ENCODE measurements at regions not wholly inside any gene's neighbourhood (a gene's known extent, or its start where the extent isn't known, plus 50 kb on each side); places are given as distances from the start of the nearest gene placed in this dataset.

DNA sequence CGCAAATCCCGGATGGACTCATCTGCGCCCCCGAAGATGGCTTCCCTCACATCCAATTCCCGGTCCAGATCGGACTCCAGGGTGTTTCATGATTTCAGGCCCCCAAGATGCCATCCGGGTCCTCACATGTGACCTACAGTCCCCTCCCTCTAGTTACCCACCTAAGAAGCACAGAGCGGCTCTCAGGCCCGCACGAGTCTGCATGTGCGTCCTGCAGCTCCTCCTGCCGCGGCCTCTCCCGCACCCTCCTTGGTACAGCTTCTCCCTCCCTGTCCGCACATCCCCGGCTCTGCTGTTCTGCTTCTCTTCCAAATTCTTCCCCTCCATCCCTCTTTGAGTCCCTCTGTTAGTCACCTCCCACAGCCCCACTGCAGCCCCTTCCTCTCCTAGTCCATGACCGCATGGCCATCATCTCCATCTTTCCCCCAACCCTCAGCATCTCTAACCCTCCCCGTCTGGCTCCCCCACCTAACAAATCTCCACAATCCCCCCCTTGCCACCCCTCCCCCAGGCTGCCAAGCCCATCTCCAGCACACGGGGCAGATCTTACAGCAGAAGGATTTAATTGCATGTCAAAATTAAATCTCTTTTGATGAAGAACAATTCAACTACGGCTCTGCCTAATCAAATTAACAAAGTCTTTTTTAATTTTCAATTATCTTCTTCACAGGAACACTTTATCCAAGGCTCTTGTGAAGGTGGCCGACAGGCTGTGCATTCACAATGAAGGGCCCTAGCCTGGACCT is 231.0 kb downstream of the RBFOX3 start:
- H3K4me2 ChIP-seq (ENCODE audit: low read length), result no peak overlapping the region
- no peak for TF ChIP-seq TAF1 (IDR thresholded peaks at IDR 0.05; ENCODE audit: low read depth)
- TF ChIP-seq EP300 (conservative IDR thresholded peaks at IDR 0.05; ENCODE audit: poor library complexity, severe bottlenecking), result no peak
- TF ChIP-seq, protein P1, sequence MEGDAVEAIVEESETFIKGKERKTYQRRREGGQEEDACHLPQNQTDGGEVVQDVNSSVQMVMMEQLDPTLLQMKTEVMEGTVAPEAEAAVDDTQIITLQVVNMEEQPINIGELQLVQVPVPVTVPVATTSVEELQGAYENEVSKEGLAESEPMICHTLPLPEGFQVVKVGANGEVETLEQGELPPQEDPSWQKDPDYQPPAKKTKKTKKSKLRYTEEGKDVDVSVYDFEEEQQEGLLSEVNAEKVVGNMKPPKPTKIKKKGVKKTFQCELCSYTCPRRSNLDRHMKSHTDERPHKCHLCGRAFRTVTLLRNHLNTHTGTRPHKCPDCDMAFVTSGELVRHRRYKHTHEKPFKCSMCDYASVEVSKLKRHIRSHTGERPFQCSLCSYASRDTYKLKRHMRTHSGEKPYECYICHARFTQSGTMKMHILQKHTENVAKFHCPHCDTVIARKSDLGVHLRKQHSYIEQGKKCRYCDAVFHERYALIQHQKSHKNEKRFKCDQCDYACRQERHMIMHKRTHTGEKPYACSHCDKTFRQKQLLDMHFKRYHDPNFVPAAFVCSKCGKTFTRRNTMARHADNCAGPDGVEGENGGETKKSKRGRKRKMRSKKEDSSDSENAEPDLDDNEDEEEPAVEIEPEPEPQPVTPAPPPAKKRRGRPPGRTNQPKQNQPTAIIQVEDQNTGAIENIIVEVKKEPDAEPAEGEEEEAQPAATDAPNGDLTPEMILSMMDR (IDR thresholded peaks at IDR 0.05; ENCODE audit: poor library complexity, severe bottlenecking), result no peak
- no peak for TF ChIP-seq MXI1 (conservative IDR thresholded peaks at IDR 0.05; ENCODE audit: poor library complexity, severe bottlenecking)
- TF ChIP-seq RAD21 (conservative IDR thresholded peaks at IDR 0.05), result no peak
- no peak for TF ChIP-seq SMC3 (conservative IDR thresholded peaks at IDR 0.05; ENCODE audit: poor library complexity)
- no peak for TF ChIP-seq POLR2AphosphoS5 (IDR thresholded peaks at IDR 0.05)
- TF ChIP-seq EZH2 (IDR thresholded peaks at IDR 0.05; ENCODE audit: borderline replicate concordance, insufficient read depth, low read length, poor library complexity, severe bottlenecking), result no peak
- no peak for TF ChIP-seq REST (IDR thresholded peaks at IDR 0.05; ENCODE audit: borderline replicate concordance)
- H3K27me3 ChIP-seq (ENCODE audit: insufficient read depth, low read depth, low read length), result no peaks in the 10 kb centered on the region
- H3K79me2 ChIP-seq (replicated peaks; ENCODE audit: insufficient read depth, low read length), result no peaks in the 10 kb centered on the region
- H4K20me1 ChIP-seq (ENCODE audit: insufficient read depth), result no peaks in the 10 kb centered on the region
- no peak overlapping the region for H3K27ac ChIP-seq (ENCODE audit: low read length)
- no peaks in the 10 kb centered on the region for H3F3A ChIP-seq (ENCODE audit: insufficient read depth, low read length, poor library complexity, severe bottlenecking)
- no peaks in the 10 kb centered on the region for H3K36me3 ChIP-seq (ENCODE audit: insufficient read depth, low read length)
- H2AFZ ChIP-seq (ENCODE audit: low read depth, low read length), result no peak overlapping the region
- no peaks in the 10 kb centered on the region for H3K9me3 ChIP-seq (ENCODE audit: low read length)
- H3K9ac ChIP-seq (ENCODE audit: low read length), result no peak overlapping the region
- H3K9me2 ChIP-seq (ENCODE audit: insufficient read depth, low read length), result no peaks in the 10 kb centered on the region
- no peak overlapping the region for H3K4me3 ChIP-seq (ENCODE audit: low read length)

DNA sequence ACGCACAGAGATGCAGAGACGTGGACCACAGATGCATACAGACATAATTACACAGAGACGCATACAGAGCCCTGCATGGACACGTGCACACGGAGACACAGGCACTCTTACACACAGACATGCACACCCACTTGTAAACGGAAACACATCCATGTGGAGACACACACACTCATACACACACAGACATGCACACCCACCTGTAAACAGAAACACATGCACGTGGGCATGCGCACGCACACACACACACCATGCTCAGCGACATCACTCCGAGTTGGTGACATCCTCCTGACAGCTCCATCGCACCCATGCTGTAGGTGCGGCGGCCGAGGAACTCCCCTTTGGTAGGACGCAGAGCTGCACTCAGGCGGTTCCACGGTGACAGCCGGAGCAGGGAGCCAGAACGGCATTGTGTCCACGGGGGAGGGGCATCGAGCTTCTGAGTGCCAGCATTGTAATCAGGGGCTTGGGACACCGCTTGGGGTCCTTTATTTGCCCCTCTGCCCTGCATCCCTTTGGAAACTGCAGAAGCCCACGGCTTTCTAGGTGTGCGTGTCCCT is 233.5 kb downstream of the RBFOX3 start:
- TF ChIP-seq MXI1 (conservative IDR thresholded peaks at IDR 0.05; ENCODE audit: poor library complexity, severe bottlenecking), result peak; percentile 39
- no peak for TF ChIP-seq REST (IDR thresholded peaks at IDR 0.05; ENCODE audit: borderline replicate concordance)
- no peak for TF ChIP-seq TAF1 (IDR thresholded peaks at IDR 0.05; ENCODE audit: low read depth)
- TF ChIP-seq RAD21 (conservative IDR thresholded peaks at IDR 0.05), result no peak
- TF ChIP-seq SMC3 (conservative IDR thresholded peaks at IDR 0.05; ENCODE audit: poor library complexity), result no peak
- no peak for TF ChIP-seq EZH2 (IDR thresholded peaks at IDR 0.05; ENCODE audit: borderline replicate concordance, insufficient read depth, low read length, poor library complexity, severe bottlenecking)
- no peak for TF ChIP-seq EP300 (conservative IDR thresholded peaks at IDR 0.05; ENCODE audit: poor library complexity, severe bottlenecking)
- TF ChIP-seq POLR2AphosphoS5 (IDR thresholded peaks at IDR 0.05), result peak; percentile 19
- TF ChIP-seq, protein P1 (IDR thresholded peaks at IDR 0.05; ENCODE audit: poor library complexity, severe bottlenecking), result no peak
- no peaks in the 10 kb centered on the region for H4K20me1 ChIP-seq (ENCODE audit: insufficient read depth)
- H3F3A ChIP-seq (ENCODE audit: insufficient read depth, low read length, poor library complexity, severe bottlenecking), result no peaks in the 10 kb centered on the region
- no peak overlapping the region for H3K9ac ChIP-seq (ENCODE audit: low read length)
- no peak overlapping the region for H3K4me3 ChIP-seq (ENCODE audit: low read length)
- H3K9me3 ChIP-seq (ENCODE audit: low read length), result no peaks in the 10 kb centered on the region
- H3K79me2 ChIP-seq (replicated peaks; ENCODE audit: insufficient read depth, low read length), result no peaks in the 10 kb centered on the region
- H2AFZ ChIP-seq (ENCODE audit: low read depth, low read length), result no peak overlapping the region
- no peak overlapping the region for H3K4me2 ChIP-seq (ENCODE audit: low read length)
- H3K27me3 ChIP-seq (ENCODE audit: insufficient read depth, low read depth, low read length), result no peaks in the 10 kb centered on the region
- H3K36me3 ChIP-seq (ENCODE audit: insufficient read depth, low read length), result no peaks in the 10 kb centered on the region
- no peaks in the 10 kb centered on the region for H3K9me2 ChIP-seq (ENCODE audit: insufficient read depth, low read length)
- H3K27ac ChIP-seq (ENCODE audit: low read length), result no peak overlapping the region

Measured in neural cell (in vitro differentiated cells).